ENCODE measurements at regions not wholly inside any gene's neighbourhood (a gene's known extent, or its start where the extent isn't known, plus 50 kb on each side); places are given as distances from the start of the nearest gene placed in this dataset.

- intact Hi-C loops (cut with micrococcal nuclease): no loop called here
- in situ Hi-C loops (cut with MboI): no loop called here
- no peak for TF ChIP-seq HIVEP1 (CRISPR knock-in tag; IDR thresholded peaks at IDR 0.05)
- TF ChIP-seq ELF4 (CRISPR knock-in tag; IDR thresholded peaks at IDR 0.05): no peak
- TF ChIP-seq NR4A1 (CRISPR knock-in tag; IDR thresholded peaks at IDR 0.05): no peak
- no peak for TF ChIP-seq NR4A1 (tag; IDR thresholded peaks at IDR 0.05)
- TF ChIP-seq IRF9 (tag; IDR thresholded peaks at IDR 0.05): no peak
- TF ChIP-seq CBFA2T3 (IDR thresholded peaks at IDR 0.05): no peak
- TF ChIP-seq RBM22 (IDR thresholded peaks at IDR 0.05; ENCODE audit: low read depth, low read length, poor library complexity, severe bottlenecking): no peak
- TF ChIP-seq POLR3G (IDR thresholded peaks at IDR 0.05; ENCODE audit: extremely low read depth, insufficient read length, insufficient replicate concordance): no peak
- no peak for TF ChIP-seq FOXJ3 (CRISPR knock-in tag; IDR thresholded peaks at IDR 0.05)
- TF ChIP-seq TFE3 (CRISPR knock-in tag; IDR thresholded peaks at IDR 0.05): no peak
- no peak for TF ChIP-seq ZNF274 (IDR thresholded peaks at IDR 0.05; ENCODE audit: borderline replicate concordance, low read depth, low read length)
- TF ChIP-seq PATZ1 (CRISPR knock-in tag; IDR thresholded peaks at IDR 0.05; ENCODE audit: borderline replicate concordance): no peak
- no peak for TF ChIP-seq ZNF354B (CRISPR knock-in tag; IDR thresholded peaks at IDR 0.05)
- TF ChIP-seq CBX3 (IDR thresholded peaks at IDR 0.05; ENCODE audit: borderline replicate concordance in 1 of 2, low read length in 2 of 2): no peak
- no peak for TF ChIP-seq TSC22D4 (tag; IDR thresholded peaks at IDR 0.05)
- TF ChIP-seq ARID1B (IDR thresholded peaks at IDR 0.05): no peak
- no peak for TF ChIP-seq MYNN (IDR thresholded peaks at IDR 0.05)
- TF ChIP-seq MYNN (CRISPR knock-in tag; IDR thresholded peaks at IDR 0.05): no peak
- TF ChIP-seq GMEB1 (CRISPR knock-in tag; IDR thresholded peaks at IDR 0.05): no peak
- no peak for TF ChIP-seq WHSC1 (IDR thresholded peaks at IDR 0.05; ENCODE audit: low read length)
- H3K4me1 ChIP-seq (replicated peaks in 1 of 2; ENCODE audit: control insufficient read depth in 2 of 2, insufficient read depth in 2 of 2, low read length in 2 of 2): no peaks in the 10 kb centered on the region
- ChIA-PET CTCF (ENCODE audit: low intra/inter-chr PET ratio) (interaction anchor here (0.6 to 0.7 kb wide), 2 partner anchors 12 to 201 kb away, joined by 3 read pairs; no protein-coding TSS in a partner anchor), POLR2A (no interaction called here)
- no peaks in the 10 kb centered on the region for H4K20me1 ChIP-seq (replicated peaks; ENCODE audit: control insufficient read depth, insufficient read depth, low read length)
- no peaks in the 10 kb centered on the region for H3K9me3 ChIP-seq (replicated peaks; ENCODE audit: control insufficient read depth, insufficient read depth, low read depth, low read length)
- no peaks in the 10 kb centered on the region for H3K36me3 ChIP-seq (ENCODE audit: control insufficient read depth, insufficient read depth, low read length)
- no peak for ATAC-seq
- FAIRE-seq: no peak
- no peaks in the 10 kb centered on the region for H3K27me3 ChIP-seq (ENCODE audit: control insufficient read depth in 2 of 2, insufficient read depth in 2 of 2, low read length in 2 of 2)
- H3K9ac ChIP-seq (ENCODE audit: insufficient read depth in 1 of 2, low read depth in 2 of 2, low read length in 2 of 2): no peak overlapping the region
- no peak overlapping the region for H3K4me3 ChIP-seq
- 0% methylated on average over 4 of the region's 4 CpGs for WGBS (ENCODE audit: insufficient coverage, low coverage, missing lambda C conversion rate)
- no peak overlapping the region for H2AFZ ChIP-seq (ENCODE audit: low read depth, low read length)
- H3K4me2 ChIP-seq (ENCODE audit: insufficient read depth, low read length): no peak overlapping the region
- no peaks in the 10 kb centered on the region for H3K79me2 ChIP-seq (ENCODE audit: control insufficient read depth, insufficient read depth, low read length)
- H3K9me1 ChIP-seq (ENCODE audit: control insufficient read depth, insufficient read depth, low read length): no peaks in the 10 kb centered on the region
- no TSS peak for BruUV-seq (replicated peaks)
- no peak overlapping the region for H3K27ac ChIP-seq (ENCODE audit: extremely low read depth, low read depth, low read length)
- DNase-seq (ENCODE audit: extremely low read depth in 1 of 4, low spot score in 3 of 4): no peak
Observed at GRCh38 chr4:147117431-147117830, 171.8 kb upstream of the TTC29 start.
